ENCODE measurements at regions not wholly inside any gene's neighbourhood (a gene's known extent, or its start where the extent isn't known, plus 50 kb on each side); places are given as distances from the start of the nearest gene placed in this dataset.

- TF ChIP-seq CTCF (IDR thresholded peaks at IDR 0.05; ENCODE audit: low read length, missing control alignments), result no peak
- DNase-seq (ENCODE audit: low read depth), result no peak
Measured at GRCh38 chr6:109230453-109230852, 135.1 kb downstream of the CEP57L1 start.

GRCh38 chr6:109229536-109229935 is 134.2 kb downstream of the CEP57L1 start:
- DNase-seq (ENCODE audit: low read depth), result no peak
- TF ChIP-seq CTCF (IDR thresholded peaks at IDR 0.05; ENCODE audit: low read length, missing control alignments), result no peak
- H3K4me3 ChIP-seq (replicated peaks; ENCODE audit: low read depth, low read length), result no peak overlapping the region

More at GRCh38 chr6:109230453-109230852, 135.1 kb downstream of the CEP57L1 start:
- no peak overlapping the region for H3K4me3 ChIP-seq (replicated peaks; ENCODE audit: low read depth, low read length)

- TF ChIP-seq CTCF (IDR thresholded peaks at IDR 0.05; ENCODE audit: low read length, missing control alignments), result no peak
- no peak for DNase-seq (ENCODE audit: low read depth)
Measured at GRCh38 chr6:109227646-109228045, 132.3 kb downstream of the CEP57L1 start.

GRCh38 chr6:109226353-109226752 is 131.0 kb downstream of the CEP57L1 start:
- DNase-seq (ENCODE audit: low read depth), result no peak
- no peak for TF ChIP-seq CTCF (IDR thresholded peaks at IDR 0.05; ENCODE audit: low read length, missing control alignments)
- H3K4me3 ChIP-seq (replicated peaks; ENCODE audit: low read depth, low read length), result no peak overlapping the region

More at GRCh38 chr6:109227646-109228045, 132.3 kb downstream of the CEP57L1 start:
- no peak overlapping the region for H3K4me3 ChIP-seq (replicated peaks; ENCODE audit: low read depth, low read length)

- DNase-seq (ENCODE audit: low read depth), result no peak
- TF ChIP-seq CTCF (IDR thresholded peaks at IDR 0.05; ENCODE audit: low read length, missing control alignments), result no peak
- no peak overlapping the region for H3K4me3 ChIP-seq (replicated peaks; ENCODE audit: low read depth, low read length)
Measured at GRCh38 chr6:109225946-109226345, 130.6 kb downstream of the CEP57L1 start.

- no peak overlapping the region for H3K4me3 ChIP-seq (replicated peaks; ENCODE audit: low read depth, low read length)
- DNase-seq (ENCODE audit: low read depth), result no peak
- no peak for TF ChIP-seq CTCF (IDR thresholded peaks at IDR 0.05; ENCODE audit: low read length, missing control alignments)
Measured at GRCh38 chr6:109224994-109225393, 129.7 kb downstream of the CEP57L1 start.

- no peak for DNase-seq (ENCODE audit: low read depth)
- TF ChIP-seq CTCF (IDR thresholded peaks at IDR 0.05; ENCODE audit: low read length, missing control alignments), result no peak
Measured at GRCh38 chr6:109224107-109224875, 129.0 kb downstream of the CEP57L1 start.

More at GRCh38 chr6:109224107-109224875, 129.0 kb downstream of the CEP57L1 start:
- no peak overlapping the region for H3K4me3 ChIP-seq (replicated peaks; ENCODE audit: low read depth, low read length)
